NCI-H187 (cell line): ENCODE measurements at regions not wholly inside any gene's neighbourhood (a gene's known extent, or its start where the extent isn't known, plus 50 kb on each side); places are given as distances from the start of the nearest gene placed in this dataset.
"Not testable (repeated sequence)": the region's sequence is repeated elsewhere in the genome, so short reads cannot be mapped to it uniquely, and the experiment has no call there.

Experiments
- DNase-seq, 2 experiments: peaks; one replicate each; lab custom pipeline; 2025; lab: John Stamatoyannopoulos, UW

DNA sequence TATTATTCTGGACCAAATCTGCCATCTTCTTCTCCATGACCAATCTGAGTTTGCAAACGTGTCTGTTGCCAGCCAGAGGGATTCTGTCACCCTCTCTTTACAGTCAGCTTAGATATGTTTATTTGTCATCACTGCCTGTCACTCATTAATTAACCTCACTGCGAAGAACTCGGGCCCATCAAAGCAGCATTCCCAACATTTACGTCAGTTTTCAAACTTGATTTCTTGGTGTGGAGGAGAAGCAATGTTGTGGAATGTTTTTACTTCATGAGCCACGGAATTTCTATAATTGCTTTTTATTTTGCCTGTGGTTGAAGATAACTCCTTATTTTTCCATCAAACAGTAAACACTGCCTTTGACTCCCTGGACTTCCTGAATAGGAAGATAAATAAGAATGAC lies 91.8 kb upstream of the CNKSR3 start:
- DNase-seq, result no peak

DNA sequence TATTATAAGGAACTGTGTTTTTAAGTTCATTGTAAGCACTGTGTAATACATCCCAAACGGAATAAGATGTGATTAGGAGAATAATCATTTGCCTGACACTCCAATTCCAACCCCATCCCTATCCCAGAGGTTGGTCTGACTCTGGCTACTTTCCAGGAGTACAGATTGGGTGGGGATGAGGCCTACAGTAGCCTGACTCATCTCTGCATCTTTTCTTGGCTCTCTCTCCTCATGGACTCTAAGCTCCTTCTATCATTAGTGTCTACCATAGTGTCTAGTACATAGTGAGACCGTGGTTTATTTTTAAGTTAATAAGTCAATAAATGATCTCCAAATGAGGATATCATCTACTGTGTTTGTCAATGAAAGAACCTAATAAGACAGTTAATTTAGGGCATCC lies 92.2 kb upstream of the CNKSR3 start:
- DNase-seq, result no peak

DNA sequence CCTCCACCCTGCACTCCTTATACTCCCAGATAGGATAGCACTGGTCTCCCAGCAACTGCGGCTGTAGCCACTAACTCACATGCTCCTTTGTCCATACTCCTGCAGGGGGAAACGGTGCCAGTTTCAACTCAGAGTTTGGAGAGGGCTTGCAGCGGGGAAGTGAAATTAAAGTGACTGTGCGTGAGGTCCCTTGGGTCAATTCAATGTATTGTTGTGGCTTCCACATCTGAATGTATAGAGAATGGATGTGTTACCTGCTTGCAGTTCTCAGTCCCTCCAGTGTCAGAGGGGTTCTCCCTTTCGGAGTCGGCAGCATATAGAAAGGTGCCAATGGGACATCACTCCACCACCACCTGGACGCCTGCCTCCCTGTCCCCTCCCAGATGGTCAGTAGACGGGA lies 93.6 kb upstream of the CNKSR3 start:
- DNase-seq, result no peak

DNA sequence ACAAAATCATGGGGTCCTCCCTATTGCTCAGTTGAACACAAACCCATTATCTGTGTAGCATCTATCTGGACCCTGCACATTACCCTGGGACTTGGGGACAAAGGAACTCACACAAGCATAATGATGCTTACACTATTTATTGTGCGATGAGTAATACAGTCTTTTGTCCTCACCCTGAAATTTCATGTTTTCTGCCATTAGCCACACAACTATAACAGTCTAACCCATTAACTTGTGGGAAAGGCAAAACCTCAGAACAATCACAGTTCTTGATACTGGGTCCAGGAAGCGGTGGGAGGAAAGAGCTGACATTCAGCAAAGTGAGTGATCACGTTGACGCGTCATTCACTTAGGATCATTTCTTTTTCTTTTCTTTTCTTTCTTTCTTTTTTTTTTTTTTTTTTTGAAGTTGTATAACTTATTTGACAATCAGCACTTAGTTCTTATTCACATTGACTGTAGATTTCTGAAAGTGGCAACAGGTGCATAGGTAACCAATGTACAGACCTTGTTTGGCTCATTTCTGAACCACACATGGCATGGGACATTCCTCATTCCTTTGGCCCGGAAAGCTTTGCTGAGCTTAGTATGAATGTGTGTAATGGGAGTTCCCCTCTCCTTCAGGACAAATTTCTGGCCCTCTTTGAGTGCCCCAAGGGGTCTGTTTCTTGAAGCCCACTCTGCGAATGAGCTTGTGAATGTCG lies 94.8 kb upstream of the CNKSR3 start:
- no peak for DNase-seq

DNA sequence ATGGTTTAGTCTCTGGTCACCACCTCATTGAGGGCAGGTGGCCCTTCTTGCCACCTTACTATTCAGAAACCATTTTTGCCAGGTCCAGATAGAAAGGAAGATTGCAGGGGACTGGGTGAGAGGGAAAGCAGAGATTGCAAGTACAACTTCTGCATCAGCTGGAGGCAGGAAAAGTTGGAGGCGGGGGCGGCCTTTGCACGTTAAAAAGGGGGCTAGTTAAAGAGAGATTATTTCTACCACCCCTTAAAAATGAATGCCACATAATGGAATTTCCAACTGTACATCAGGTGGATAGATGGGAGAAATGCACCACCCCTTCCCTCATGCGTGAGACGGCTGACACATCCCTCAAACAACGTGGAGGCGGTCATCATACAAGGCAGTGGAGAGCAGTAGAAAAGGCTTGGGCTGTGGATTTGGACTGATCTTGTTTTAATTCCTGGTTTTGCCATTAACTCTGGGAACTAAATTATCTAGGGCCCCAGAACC lies 95.4 kb upstream of the CNKSR3 start:
- DNase-seq, result no peak

DNA sequence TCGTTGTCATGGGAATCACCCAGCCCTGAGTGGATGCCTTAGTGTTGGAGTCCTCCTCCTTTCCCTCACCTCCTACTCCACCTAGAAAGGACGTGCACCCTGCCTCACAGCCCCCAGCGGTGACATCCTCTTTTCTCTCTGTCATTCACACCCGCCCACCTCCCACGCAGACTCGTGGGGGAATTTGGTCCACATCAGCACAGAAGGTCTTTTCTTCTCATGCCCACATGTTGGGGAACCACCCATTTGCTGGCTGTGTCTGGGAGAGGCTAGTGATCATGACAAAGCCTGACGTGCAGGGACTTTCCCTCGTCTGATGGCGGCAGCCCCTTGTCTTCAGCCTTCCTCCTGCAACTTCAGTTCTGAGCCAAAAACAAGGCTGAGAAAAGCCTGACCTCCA lies 96.0 kb upstream of the CNKSR3 start:
- DNase-seq, result no peak

DNA sequence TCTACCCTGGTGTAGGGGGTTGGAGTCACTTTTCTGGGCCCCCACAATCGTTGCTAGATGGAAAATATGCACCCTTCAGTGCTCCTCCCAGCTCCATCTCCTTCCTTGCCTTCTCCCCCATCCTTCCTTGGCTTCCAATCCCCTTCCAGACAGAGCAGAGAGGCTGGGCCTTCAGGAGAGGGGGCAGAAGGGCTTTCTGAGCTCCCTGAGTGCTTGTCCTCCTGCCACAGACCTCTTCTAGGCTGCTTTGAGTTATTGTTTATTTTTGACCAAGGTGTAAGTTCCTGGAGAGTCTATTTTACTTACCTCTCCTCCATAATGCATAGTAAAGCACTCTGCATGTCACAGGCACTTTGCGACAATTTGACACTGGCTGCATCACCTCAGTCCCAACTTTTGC lies 96.4 kb upstream of the CNKSR3 start:
- no peak for DNase-seq

DNA sequence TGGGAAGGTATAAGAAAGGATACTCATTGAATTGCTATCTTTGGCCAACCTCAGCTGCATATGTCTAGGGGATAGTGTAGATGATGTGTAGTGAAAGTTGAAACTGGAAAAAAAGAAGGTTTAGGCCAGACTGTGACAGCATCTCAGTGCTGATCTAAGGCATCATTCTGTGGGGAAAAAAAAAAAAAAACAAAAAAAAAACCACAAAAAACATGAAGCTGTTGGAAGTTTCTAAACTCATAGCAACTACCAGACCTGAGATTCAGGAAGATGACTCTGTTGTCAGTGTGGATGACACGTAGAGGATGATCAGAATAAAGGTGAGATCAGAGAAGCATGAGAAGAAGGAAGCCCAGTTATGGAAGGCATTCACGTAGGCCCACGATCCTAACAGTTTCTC lies 100.8 kb upstream of the CNKSR3 start:
- DNase-seq, result no peak

DNA sequence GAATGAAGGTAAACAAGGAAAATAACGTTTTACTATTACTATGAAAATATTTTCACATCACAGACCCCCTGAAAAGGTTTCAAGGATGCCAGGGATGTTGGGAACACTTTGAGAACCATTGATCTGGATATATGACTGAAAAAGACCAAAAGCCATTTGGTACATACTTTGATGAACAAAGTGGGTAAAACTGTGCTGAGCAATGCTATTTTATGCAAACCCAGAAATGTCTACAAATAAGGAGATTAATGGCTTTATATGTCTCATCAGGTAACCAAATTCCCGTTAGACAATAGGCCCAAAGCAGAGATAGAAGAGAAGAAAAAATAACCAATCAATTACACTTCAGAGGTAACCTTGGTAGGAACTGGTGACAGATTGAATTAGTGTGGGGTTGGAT lies 101.4 kb upstream of the CNKSR3 start:
- DNase-seq, result no peak

DNA sequence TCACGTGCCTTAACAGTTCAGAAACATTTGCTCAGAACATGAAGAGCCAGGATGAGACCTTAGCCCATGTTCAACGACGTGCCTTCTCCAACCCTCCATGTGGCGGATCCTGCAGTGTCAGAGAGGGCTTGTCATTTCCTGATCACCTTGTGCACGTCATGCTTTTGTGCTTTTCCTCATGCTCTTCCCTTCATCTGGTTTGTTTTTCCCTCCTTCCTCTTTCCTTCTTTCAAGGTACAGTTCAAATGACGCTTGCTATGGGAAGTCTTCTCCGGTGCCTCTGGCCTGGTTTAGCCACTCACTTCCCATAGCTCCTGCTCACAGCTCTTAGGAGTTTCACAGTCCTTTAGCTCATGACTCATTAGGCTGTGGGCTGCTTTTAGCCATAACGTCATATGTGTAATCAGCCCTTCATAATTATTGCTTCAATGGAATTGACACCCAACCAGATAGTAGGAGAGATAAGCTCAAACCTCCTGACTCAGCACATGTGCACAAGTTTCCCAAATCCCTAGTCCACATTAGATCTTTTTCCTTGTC lies 102.7 kb upstream of the CNKSR3 start:
- no peak for DNase-seq

DNA sequence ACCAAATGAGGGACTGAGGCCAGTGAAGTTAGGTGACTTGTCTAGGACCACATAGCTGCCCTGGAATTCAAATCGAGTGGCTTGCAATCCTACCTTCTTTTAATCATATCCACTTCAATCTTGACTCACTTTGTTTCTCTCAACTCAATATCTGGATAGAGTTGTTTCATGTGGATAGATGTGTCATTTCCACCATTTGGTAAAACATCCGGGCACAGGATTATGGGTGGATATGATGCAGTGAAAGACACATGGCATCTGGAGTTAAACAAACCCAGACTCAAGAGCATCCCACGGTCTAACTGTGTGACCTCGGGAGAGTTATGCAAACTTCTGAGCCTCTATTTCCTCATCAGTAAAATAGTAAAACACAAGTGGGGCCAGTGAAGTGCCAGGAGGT lies 103.6 kb upstream of the CNKSR3 start:
- no peak for DNase-seq

DNA sequence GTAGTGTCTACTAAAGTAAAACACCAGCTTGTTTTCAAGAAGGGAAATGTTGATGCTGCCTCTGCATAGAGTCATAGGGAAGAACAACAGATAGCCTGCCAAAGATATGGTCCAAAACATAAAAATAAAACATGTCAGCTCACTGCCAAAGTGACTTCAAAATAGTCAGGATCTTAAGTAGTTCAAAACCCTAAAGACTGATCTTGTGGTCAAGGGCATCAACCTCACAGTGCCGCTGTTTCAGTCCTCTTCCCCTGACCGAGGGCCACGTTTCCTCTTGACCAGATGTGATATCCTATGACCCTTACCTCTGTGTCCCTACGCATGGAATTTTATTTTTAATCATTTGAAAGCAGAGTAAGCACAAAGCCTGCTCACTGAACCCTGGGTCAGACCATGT lies 104.2 kb upstream of the CNKSR3 start:
- DNase-seq, result no peak

DNA sequence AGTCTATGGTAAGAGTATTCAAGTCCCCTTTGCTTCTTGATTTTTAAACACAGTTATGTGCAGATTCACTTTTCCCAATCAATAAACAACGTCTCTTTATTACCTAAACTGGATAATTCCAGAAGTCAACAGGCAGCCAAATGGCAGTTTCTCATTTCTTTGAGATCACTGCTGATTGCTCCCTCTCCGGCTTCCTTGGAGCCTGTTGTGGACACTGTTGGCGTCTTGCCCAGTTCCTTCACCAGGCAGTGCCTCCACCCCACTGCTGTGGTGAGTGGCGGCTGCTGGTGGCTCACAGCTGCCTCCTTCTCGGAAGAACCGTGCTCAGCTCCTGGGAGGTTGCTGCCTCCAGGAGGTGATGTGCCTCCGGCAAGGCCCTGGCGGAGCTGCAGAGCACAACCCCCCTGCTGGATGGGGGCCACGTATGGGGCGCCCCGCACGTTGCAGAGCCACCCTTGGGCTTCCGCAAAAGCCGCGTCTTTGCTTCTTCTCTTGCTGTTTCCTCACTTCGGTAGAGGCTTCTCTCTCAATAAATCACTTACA lies 105.1 kb upstream of the CNKSR3 start:
- DNase-seq, result peak; percentile 40 to 69

DNA sequence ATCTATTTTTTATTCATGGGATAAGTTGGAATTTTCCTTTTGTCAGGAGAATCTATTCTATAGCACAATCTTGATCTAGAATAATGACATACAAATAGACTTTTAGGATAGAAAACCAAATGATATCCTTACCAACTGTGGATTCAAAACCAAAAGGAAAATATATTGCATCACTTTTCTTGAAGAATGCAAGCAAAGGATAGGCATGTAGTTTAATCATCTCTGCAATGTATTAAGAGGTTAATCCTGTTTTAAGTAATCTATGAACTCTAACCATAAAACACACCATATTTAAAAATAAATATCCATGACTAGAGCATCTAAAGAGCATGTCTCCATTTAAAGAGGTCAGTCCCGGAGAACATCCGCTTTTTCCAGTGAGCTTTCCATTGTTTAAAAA lies 106.7 kb upstream of the CNKSR3 start:
- DNase-seq, result no peak

DNA sequence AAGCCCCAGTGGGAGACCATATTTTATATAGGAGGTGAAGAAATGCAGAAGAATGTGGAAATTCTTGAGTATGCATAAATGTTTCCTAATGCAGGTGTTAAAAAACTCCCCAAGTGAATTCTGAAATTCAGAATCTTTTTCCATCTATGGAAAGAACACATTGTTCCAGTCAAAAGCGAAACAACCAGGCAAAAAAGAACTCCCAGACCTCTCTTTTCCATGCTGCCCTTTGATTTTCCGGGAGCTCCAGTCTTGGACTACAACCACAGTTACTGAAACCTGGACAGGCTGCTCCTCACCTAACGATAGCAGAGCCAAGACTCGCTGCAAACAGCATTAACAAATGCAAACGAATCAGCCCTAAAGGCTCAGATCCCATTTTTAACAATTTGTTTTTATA lies 108.7 kb upstream of the CNKSR3 start:
- no peak for DNase-seq

DNA sequence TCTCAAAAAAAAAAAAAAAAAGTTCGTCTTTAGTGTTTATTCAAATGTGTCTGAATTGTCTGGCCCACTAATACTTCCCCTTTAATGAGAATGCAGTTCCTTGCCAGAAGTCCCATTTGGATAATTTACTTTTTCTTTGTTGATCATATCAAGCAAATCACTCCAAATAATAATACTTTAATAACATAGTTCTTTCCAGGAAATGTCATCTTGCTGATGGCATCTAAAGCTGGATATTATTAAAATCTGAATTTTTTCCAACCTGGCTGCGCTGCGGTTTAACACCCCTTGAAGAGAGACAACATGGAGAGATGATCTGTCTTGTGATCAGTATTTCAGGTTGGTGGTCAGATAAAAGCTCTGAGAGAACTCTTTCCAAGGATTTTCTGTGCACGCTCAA lies 111.2 kb upstream of the CNKSR3 start:
- no peak for DNase-seq

DNA sequence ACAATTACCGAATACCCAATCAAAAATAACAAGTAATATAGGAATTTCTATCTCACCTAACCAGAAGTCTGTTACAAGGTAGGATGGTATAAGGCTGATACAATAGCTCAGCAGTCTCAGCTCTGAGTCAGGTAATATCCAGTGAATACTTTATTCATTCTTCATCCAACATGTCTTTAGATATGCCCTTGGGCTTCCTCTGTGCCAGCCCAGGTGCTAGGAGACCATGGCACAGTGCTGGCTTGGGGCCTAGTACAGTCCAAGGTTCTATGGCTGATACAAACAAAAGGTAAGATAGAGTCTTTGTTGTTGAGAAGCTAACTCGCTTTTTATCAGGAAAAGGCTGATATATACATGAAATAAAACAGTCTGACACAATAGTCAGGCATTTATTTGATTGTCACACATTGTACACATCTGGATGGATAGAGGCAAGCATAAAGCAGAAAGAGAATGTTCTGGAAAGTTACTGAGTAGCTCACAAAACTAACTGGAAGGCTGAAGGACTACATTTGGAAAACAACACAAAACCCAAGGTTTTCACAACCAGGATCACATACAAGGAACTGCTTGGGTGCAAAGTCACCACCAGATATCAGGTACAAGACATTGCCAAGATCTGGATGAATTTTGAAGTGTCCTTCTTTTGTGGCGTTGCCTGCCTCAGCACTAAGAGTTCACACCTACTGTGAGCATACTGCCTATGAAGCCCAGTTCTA lies 110.4 kb upstream of the SCAF8 start:
- no peak for DNase-seq

DNA sequence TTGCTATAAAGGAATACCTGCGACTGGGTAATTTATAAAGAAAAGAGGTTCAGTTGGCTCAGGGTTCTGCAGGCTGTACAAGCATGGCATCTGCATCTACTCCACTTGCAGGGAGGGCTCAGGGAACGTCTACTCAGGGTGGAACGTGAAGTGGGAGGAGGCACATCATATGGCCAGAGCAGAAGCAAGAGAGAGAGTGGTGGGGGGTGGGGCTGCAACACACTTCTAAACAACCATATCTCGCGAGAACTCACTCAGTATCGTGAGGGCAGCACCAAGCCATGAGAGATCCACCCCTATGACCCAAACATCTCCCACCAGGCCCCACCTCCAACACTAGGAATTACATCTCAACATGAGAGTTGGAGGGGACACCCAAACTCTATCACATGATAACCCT lies 109.8 kb upstream of the SCAF8 start:
- no peak for DNase-seq

DNA sequence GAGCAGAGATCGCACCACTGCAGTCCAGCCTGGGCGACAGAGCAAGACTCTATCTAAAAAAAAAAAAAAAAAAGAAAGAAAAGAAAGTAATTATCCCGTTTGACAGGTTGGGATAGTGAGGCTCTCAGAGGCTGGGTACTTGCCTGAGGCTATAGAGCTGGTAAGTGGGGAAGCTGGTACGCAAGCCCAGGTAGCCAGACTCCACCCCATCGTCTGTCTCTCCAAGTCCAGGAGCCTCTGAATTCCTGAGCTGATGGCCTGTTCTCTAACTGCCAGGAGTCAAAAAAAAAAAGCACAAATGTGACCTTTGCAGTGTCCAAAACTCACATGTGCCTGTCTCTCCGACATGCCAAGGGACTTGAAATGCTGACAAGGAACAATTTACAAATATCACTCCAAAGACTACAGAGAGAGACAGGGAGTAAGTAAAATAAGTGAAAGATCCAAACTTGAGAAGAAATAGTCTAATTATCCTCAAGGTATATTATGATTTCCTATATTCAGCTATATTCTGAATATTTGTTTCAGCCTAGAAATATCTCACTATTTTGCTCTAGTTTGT lies 109.1 kb upstream of the SCAF8 start:
- DNase-seq, result no peak

DNA sequence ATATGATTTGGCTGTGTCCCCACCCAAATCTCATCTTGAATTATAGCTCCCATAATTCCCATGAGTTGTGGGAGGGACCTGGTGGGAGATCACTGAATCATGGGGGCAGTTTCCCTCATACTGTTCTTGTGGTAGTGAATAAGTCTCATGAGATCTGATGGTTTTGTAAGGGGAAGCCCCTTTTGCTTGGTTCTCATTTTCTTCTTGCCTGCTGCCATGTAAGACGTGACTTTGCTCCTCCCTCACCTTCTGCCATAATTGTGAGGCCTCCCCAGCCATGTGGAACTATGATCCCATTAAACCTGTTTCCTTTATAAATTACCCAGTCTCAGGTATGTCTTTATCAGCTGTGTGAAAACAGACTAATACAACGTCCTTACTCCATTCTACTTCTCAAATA lies 108.5 kb upstream of the SCAF8 start:
- not testable (repeated sequence) for DNase-seq

DNA sequence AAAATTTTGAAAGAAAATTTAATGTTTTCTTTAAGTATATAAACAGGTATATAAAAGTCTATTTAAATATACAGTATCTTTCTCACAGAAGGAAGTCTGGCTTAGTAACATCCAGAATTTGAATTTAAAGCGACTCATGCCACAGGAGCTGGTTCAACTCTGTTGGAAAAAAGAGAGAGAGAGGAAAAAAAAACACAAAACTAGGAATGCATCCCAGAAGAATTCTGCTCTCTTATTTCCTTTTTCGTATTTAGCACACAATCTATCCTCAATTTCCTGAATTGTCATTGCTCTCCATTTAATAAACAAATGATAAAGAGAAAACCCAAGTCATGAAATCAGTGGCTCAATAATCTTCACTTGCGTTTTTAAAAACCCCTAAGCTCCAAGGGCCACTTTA lies 107.5 kb upstream of the SCAF8 start:
- no peak for DNase-seq

DNA sequence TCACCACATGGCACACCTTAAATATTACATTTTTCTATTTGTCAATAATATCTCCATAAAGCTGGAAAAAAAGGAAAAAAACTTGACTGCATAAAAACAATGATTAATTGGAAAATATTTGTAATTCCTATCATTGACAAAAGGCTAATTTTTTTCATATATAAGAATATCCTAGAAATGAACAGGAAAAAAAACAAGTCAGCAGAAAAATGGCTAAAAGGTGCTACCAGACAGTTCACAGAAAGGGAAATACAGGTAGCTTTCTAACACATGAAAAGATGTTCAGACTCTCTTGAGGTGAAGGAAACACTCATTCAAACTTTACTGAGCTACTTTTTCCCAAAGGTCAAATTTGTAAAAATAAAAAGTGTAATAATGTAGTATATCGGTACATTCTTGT lies 104.1 kb upstream of the SCAF8 start:
- DNase-seq, result no peak

DNA sequence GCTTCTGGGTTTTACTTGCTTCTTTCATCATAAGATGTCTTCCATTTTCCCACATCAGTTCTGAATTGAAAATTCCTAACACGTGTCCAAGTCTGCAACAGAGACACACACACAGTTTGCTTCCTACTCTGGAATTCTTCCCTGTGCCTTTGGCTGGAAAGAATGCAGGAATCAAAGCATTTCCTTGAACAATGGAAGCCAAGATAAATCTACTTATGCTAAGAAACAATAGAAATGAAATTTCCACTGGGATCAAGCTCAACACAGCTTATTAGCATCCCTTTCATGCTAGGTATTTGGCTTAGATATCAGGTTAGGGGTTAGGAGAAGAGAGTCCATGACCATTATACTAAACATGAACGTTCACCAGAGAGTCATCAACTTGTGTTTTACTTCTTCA lies 101.1 kb upstream of the SCAF8 start:
- DNase-seq, result no peak
